GM19240 (cell line): ENCODE measurements at regions not wholly inside any gene's neighbourhood (a gene's known extent, or its start where the extent isn't known, plus 50 kb on each side); places are given as distances from the start of the nearest gene placed in this dataset.
"Not testable (repeated sequence)": the region's sequence is repeated elsewhere in the genome, so short reads cannot be mapped to it uniquely, and the experiment has no call there.

Experiments
- DNase-seq: peaks from one replicate; pipeline ENCODE4 v3.0.0; 2011; ENCODE audit warnings: low spot score; ENCODE audit not compliant: insufficient read length

DNA sequence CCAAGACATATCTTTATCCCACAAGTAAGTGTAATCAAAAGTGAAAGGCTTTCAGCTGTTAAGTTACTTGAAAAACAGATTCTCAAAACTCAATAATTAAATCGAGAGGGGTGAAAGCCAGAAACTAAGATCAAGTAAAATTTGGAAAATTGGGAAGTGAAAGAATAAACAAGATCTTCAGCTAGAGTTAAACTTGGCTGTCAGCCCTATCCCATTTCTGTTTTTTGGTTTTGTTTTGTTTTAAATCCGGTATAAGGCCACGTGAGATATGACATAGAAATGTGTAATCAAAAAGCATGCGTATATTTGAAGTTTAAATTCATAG is 856.8 kb downstream of the STIM2 start:
- DNase-seq, result no peak

DNA sequence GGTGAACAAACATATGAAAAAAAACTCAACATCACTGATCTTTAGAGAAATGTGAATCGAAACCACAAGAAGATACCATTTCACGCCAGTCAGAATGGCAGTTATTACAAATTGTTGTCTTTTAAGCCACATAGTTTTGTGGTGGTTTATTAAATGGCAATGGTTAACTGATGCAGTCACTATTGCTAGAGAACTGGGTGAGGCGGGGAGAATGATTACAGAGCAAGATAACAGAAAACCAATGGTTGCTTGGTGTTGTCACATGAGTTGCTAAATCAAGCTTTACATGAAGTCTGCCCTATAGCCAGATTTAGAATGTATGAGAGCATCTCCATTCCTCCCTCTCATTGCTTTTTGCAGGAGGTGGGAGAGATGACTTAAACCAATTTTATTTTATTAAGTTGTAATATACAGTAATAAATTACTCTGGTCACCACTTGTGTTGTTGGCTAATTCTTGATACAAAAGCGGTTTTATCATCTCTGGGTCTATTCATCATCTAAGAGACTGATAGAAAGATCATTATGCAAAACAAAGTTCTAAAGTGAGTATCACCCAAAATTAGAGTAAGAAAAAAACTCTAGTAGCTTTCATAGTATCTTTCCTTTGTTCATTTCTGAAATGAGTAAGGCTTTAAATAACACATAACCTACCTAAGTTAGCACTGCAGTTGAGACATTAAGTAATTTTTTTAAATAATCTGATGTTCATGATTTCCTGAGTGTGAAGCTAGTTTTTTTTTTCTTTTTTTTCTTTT is 859.5 kb downstream of the STIM2 start:
- no peak for DNase-seq

DNA sequence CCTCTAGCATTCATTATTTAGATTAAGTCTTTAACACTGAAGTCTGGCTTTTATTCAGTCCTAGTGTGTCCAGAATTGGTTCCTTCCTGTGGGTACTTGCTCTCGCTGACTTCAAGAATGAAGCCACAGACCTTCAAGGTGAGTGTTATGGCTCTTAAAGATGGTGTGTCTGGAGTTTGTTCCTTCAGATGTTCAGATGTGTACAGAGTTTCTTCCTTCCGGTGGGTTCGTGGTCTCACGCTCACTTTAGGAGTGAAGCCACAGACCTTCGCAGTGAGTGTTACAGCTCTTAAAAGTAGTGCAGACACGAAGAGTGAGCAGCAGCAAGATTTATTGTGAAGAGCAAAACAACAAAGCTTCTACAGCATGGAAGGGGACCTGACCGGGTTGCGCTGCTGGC is 860.6 kb downstream of the STIM2 start:
- no peak for DNase-seq

DNA sequence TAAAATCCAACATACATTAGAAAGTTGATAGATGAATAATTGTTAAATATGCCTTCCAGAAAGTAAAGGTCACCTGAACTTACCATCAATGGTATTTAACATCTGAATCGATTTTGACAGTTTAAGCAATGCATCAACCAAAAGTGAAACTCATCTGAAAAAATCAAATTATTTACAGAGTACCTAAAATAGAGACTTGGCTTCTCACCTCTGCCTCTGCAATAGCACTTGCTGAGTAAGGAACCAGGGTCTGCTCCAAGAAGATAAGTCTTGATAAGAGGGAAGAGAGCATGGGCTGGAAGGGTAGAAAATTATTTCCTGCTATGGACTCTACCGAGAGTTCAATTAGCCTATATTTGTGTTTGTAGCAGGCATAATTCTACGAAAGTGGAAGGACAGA is 868.3 kb downstream of the STIM2 start:
- DNase-seq, result no peak

DNA sequence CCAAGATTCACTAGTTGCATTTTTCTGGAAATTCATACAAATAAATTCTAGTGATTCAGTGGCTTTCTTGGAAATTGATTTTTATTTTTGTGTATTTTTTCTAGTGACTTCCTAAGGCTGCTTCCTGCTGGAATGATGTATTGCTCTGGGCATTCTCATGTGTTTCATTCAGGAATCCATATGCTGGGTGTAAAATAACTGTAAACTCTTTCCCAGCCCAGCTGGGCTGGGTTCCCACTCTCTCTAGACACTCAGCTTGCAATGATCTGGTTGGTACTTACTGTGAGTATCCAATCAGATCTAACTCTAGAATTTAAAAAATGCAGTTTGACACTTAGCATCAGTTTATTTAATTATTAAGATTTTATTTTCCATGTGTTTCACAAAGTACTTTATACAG is 882.2 kb downstream of the STIM2 start:
- no peak for DNase-seq

DNA sequence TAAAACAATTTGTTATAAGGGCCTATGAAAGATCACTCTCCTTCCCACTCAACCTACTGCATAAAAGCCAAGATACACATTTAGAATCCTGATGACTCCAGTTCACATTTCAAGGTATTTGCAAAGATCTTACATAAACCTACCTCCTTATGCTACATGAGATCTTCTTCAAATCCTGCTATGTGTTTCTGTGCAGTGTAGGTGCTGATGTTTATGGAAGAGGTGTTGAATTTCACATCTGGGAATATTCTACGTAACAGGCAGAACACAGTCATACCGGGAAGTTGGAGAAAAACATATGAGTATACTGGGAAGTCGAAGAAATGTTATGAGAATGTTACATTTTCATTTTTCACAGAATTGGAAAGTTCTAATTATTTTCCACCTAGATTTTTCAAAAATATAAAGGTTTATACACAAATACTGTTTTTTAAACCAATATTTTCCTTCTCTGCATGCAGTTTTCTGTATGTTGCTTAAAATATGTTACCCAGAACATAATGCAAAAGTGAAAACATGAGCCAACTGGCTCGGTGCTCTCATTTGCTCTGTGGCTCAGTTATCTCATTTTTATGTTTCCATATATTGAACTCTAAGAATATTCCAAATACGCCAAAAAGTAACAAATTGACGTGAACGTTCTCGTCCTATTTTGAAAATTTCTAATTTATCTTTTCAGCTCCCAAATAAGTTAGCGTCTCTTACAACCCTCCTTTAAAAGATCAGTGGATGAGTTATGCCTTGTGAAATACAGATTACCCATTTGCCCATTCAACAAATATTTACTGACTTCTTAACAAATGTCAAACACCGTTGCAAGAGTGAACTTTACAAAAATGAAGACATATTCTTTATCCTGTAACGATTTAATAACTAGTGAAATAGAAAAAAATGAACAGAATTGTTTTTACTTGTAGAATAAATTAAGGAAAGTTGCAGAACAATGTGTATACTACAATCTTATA is 899.3 kb downstream of the STIM2 start:
- DNase-seq, result no peak

DNA sequence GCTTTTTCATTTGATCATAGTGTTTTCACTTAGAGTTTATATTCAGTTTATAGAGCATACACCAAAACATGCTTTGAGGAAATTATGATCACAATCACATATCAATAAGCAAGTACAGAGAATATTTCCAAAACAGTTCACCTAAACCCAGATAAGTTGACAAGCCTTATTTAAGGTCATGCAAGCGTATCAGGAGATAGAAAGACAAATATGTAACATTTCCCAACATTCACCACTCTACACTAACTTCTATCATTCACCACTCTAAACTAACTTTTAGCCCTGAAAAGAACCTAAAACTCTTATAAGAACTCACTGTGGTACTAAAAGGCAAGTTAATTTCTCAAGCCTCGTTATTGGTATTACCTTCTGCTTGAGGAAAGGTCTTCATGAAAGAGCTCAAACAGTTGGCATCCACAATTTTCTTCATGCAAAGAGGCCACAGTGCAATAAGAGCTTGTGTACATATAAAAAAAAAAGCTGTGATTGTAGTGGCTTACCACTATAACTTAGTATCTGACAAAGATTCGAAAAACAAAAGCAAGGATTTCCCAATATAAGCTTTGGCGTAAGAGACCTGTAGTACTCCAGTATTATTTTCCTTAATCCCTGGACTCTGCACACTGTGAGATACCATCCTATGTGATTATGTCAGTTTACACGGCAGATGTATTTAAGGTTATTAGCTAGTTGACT is 903.3 kb downstream of the STIM2 start:
- no peak for DNase-seq

DNA sequence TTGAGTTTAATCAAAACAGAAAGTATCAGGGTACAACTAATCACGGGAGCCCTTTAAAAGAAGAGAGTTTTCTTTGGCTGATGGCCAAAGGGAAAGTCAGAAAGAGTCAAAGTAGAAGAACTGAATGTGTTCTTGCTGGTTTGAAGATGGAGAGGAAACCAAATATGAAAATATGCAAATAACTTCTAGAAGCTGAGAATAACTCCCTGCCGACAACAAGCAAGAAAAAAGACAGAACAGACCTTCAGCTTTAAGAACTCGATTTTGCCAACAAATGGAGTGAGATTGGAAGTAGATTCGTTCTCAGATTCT is 903.8 kb downstream of the STIM2 start:
- DNase-seq, result no peak

DNA sequence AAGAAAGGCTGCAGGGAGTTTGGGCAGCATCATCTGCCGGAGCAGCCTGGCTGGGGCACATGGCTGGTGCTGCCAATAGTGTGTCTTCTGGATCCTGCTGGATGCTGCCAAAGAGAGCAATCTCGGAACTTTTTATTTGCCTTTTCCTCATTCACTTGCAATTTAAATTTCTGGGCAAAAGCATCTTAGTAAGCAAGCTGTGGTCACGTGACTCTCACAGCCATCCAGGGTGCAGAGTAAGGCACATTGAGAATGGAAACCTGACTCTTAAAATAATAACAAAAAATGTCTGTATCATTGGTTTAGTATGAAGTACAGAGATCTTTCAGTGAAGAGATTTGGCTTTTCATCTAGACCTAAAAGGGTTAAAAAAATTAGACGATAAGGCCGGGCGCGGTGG is 910.3 kb downstream of the STIM2 start:
- DNase-seq, result no peak

DNA sequence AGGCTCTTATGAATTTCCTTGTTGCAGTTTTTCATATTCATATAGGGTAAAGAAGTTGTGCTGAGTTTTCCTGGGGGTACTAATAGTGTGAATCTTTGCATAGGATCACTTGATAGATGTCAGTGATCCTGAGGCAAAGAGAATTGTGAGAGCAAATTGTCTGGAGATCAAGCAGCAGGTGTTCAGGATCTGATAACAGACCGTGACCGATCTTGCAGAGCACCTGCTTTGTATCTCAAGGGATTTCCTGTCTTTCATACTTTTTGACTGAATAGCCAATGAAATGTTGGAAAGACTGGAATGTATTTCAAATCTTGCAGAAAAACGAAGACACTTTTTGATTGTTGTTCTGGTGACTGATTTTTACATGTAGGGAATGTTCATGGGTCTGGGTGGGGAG is 914.5 kb downstream of the STIM2 start:
- DNase-seq, result no peak

DNA sequence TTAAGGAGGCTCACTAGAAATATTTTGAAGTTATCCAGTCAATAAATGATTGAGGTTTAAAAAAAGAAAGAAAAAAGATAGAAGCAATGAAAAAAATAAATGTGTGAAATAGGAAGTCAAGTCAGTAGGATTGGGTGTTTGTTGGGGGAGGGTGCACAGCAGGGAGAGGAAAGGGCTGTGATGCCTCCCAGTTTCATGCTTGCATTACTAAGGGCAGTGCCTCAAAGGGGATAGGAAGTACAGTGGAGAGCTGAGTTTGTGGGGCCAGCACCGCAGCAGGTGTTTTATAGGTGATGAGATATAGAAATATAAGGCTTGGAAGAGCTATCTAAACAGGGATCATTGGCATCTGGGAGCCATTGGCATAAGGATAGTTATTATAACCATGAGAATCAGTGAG is 919.2 kb downstream of the STIM2 start:
- no peak for DNase-seq

DNA sequence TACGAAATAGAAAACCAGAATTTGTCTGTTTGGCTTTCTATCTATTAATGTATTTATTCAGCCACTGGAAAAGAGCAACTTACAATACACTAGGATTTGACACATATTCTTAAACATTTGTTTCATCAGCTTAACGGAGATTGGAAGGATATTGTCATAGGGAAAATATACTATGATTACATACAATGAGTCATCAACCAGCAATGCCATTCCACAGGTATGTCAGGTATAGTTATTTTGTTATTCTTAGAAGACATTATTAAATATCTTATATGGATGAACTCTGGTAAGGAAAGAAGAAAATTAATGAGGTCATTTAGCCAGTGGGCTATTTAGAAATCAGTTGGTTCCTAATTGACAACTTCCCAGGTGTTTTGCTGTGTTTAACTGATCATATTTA is 926.6 kb downstream of the STIM2 start:
- no peak for DNase-seq

DNA sequence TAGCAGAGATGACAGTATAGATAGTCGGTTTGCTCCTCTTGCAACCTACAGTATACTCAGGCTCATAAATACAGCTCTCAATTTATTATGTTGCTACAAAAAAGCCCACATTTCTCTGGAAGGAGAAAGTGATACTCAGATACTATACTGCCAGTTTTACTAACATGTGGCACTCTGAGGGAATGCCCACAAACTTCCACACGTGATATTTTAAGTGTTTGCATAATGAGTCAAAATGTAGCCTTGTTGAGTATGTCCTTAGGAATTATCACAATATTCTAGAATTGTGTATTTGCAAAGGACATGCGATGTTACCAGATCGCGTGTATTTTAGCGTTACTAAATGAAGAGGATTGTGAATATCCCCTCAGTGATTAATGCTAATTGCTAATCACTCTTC is 929.1 kb downstream of the STIM2 start:
- no peak for DNase-seq

DNA sequence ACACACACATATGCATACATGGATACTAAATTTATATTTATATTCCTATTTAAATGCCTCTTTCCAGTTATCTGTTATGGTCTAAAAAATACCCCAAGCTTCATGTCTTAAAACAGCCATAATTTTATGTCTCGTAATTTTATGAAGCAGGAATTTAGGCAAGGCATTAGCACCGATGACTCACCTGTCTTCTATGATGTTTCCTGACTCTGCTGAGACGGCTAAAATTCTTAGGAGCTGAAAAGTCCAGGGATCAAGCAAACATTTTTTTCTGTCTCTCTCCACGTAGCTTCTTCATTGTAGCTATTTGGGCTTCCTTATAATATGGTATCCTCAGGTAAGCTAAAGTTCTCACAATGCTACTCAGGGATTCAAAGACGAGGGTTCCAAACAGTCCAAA is 930.3 kb downstream of the STIM2 start:
- no peak for DNase-seq

DNA sequence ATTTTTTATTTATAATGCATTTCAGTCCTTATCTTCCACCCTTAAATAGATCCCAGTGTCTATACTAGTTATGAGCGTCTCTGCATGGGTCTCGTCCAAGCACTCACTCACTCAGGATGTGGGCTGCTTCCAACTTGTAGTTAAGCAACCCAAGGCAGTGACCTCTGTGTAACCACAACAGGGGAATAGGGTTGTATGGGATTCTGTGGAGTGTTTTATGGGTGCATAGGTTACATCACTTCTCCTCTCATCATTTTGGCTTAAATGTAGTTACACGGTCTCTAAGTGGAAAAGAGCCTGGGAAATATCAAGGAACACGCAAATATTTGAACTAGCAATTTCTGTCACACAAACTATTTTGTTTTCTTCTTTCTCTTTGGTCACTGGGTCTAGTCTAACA is 931.0 kb downstream of the STIM2 start:
- DNase-seq, result no peak

DNA sequence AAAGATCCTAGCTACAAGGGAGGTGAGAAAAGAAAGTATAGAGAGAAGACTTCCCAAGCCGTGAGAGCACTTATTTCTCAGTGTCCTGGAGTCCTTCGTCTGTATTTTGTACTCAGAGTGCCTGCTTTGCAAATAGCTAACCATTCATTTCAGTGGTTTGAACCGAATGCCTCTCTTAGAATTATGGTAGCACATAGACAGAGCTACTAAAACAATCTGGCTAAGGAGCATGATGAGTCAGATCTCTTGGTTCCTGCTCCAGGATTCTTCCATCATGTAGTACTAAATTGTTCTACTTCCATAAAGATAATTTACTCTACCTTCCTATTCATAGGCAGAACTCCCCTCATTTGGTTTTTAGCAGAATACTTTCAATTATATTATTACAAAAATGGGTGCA is 946.6 kb downstream of the STIM2 start:
- DNase-seq, result no peak

DNA sequence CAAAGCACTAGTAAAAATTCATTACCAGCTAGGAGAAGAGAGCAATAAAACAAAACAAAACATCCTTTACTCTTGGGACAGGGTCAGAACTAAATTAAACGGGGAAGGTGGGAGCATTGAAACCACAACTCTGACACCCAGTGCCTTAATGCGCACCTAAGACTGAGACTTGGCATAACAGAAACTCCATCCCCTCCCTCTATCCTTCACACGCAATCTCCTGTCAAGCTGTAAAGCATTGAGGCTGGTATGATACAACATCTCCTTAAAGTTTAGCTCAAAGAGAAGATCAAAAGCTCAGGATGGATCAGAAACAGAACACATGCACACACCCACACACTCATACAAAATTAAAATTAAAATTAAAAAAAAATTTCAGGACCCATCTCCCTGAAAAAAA is 951.3 kb downstream of the STIM2 start:
- no peak for DNase-seq

DNA sequence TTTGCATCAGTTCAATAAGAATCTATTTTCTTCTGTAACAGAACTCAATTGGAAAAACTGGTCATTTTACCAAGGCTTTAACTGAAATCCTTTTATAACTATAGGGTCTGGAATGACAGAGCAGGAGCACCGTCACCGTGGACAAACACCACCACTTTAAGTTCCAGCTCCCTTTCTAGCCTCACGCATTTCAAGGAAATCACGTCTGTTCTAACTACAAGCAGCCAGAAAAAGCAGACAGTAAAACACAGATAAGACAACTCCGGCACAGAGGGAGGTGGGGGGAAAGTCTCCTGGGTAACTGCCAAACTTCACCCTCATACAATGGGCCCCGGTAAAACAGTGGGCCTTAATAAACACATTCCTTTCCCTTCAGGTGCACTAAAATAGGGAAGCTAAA is 952.6 kb downstream of the STIM2 start:
- not testable (repeated sequence) for DNase-seq

DNA sequence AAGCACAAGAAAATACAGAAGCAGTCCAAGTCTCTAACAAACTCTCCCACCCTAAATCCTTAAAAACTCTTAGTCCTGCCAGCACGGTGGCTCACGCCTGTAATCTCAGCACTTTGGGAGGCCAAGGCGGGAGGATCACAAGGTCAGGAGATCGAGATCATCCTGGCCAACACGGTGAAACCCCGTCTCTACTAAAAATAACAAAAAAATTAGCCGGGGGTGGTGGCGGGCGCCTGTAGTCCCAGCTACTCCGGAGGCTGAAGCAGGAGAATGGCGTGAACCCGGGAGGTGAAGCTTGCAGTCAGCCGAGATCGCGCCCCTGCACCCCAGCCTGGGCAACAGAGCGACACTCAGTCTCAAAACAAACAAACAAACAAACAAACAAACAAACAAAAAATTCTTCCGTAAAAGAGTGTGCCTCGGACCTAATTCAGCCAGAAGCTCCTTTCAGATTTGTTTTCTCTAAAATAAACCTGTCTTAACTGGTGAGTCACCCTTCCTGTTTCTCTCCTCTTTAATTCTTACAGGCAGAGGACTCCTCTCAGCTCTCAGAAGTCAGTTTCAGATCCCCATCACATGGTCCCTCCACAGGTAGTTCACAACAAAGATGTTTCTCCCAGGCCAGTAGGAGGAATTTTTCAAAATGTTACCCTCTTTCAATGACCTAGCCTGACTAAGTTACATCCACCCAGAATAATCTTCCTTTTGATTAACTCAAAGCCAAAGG is 953.2 kb downstream of the STIM2 start:
- not testable (repeated sequence) for DNase-seq

DNA sequence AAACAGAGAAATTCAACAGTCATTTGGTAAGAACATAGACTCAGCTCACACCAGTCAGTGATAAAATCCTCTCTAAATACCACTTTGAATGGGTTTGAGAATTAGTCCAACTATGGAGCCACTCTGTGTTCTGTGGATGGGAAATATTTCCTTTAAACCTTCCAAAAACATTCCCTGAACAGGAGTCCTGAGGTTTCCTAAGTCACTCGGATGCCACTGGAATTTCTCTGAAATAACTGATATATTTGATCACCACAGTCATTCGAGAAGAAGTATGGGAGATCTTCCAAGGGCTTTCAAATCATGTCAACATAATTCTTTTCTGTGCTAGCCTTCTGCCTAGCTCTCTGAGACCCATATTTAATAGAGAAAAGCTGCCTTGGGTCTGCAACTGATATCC is 958.6 kb downstream of the STIM2 start:
- no peak for DNase-seq

DNA sequence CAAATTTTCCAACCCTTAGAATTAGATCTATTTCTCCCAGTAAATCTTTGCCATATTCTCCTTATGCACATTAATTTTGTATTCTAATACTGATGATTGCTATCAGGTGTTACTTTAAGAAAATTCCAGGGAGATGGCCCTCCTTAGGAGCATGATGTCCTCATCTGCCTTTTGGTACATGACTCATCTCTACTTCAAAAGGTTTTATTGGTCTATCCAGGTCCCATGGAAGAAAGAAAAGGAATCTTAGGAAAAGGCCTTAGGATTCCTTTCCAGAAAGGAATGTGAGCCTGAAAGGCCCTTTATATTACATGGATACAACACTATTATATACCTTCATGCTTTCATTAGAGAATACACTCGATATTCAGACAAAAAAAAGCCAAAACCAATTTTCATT is 968.2 kb downstream of the STIM2 start:
- no peak for DNase-seq

DNA sequence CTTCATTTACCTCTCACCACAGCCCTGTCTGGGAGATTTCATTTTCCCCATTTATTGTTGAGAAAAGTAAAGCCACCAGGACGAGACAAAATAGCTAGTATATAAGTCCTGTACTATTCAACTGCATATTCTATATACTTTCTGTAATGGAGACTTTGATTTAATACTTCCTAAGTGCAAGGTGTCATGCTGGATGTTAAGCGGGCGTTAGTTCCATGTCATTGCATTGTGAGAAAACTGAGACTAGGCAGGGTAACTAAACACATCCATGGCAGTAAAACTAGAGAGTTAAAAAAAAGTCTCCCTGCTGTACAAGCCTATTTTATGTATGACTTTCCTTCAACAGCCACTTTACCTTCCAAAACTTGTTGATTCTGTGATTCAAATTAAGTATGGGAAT is 969.6 kb downstream of the STIM2 start:
- DNase-seq, result no peak
